CD14-positive monocyte (primary cell): ENCODE measurements at regions not wholly inside any gene's neighbourhood (a gene's known extent, or its start where the extent isn't known, plus 50 kb on each side); places are given as distances from the start of the nearest gene placed in this dataset.

ENCODE experiments used
- DNase-seq, 3 donors: peaks; one replicate each; pipeline ENCODE4 v3.0.0-alpha.2; 2011 to 2022
- H2AFZ ChIP-seq: 2 replicates; pipeline ENCODE4 v1.6.0; 2012; ENCODE audit warnings: mild to moderate bottlenecking, low read depth, low read length, inconsistent platforms; ENCODE audit not compliant: insufficient read depth, poor library complexity, severe bottlenecking
- H3K27ac ChIP-seq, 2 donors: 1 replicate in 1 of 2; 2 replicates in 1 of 2; pipeline ENCODE4 v1.5.1; 2012 to 2013; ENCODE audit warnings: low read length in 2 of 2, control low read depth in 1 of 2, inconsistent platforms in 1 of 2, low read depth in 1 of 2, mild to moderate bottlenecking in 1 of 2
- H3K27me3 ChIP-seq, 2 donors: one replicate each; pipeline versions ENCODE4 v1.6.0 to v1.6.1; 2011 to 2013; ENCODE audit warnings: low read length in 2 of 2; ENCODE audit not compliant: control insufficient read depth in 2 of 2, insufficient read depth in 2 of 2
- H3K36me3 ChIP-seq, 2 donors: replicated peaks in 1 of 2; 1 replicate in 1 of 2; 2 replicates in 1 of 2; pipeline versions ENCODE4 v1.5.1 to v1.6.1; 2012 to 2013; ENCODE audit warnings: low read length in 2 of 2, control low read depth in 1 of 2, inconsistent platforms in 1 of 2, mild to moderate bottlenecking in 1 of 2; ENCODE audit not compliant: insufficient read depth in 2 of 2, control insufficient read depth in 1 of 2
- H3K4me1 ChIP-seq, 2 donors: 1 replicate in 1 of 2; 2 replicates in 1 of 2; pipeline versions ENCODE4 v1.5.1 to v1.6.1; 2012 to 2013; ENCODE audit warnings: low read length in 2 of 2, control low read depth in 1 of 2, inconsistent platforms in 1 of 2, mild to moderate bottlenecking in 1 of 2, moderate library complexity in 1 of 2; ENCODE audit not compliant: insufficient read depth in 2 of 2, control insufficient read depth in 1 of 2
- H3K4me2 ChIP-seq: replicated peaks from 2 replicates; pipeline ENCODE3; 2012; ENCODE audit warnings: low read length, moderate library complexity, mild to moderate bottlenecking; ENCODE audit not compliant: poor library complexity, severe bottlenecking; ENCODE audit errors: extremely low read depth
- H3K4me3 ChIP-seq, 3 experiments: fragments of 200-600 bp in 1 of 3; sonication (generic) in 1 of 3; replicated peaks in 1 of 3; 1 replicate in 2 of 3; 2 replicates in 1 of 3; pipeline ENCODE4 v1.5.1; 2011 to 2013; ENCODE audit warnings: low read length in 3 of 3, mild to moderate bottlenecking in 3 of 3, control low read depth in 2 of 3, low read depth in 2 of 3, inconsistent platforms in 1 of 3, moderate library complexity in 1 of 3
- H3K79me2 ChIP-seq: 2 replicates; pipeline ENCODE4 v1.6.0; 2012; ENCODE audit warnings: mild to moderate bottlenecking, control low read depth, inconsistent platforms, low read length, moderate library complexity; ENCODE audit not compliant: insufficient read depth
- H3K9ac ChIP-seq: 2 replicates; pipeline ENCODE4 v1.6.0; 2017; ENCODE audit warnings: low read length, mild to moderate bottlenecking; ENCODE audit not compliant: insufficient read depth, poor library complexity, severe bottlenecking
- H3K9me3 ChIP-seq, 2 donors: replicated peaks in 1 of 2; 1 replicate in 1 of 2; 2 replicates in 1 of 2; pipeline versions ENCODE4 v1.5.1 to v1.6.1; 2012 to 2013; ENCODE audit warnings: low read length in 2 of 2, control low read depth in 1 of 2; ENCODE audit not compliant: control insufficient read depth in 1 of 2, insufficient read depth in 1 of 2
- H4K20me1 ChIP-seq: 2 replicates; pipeline ENCODE4 v1.6.0; 2012; ENCODE audit warnings: mild to moderate bottlenecking, low read length, control low read depth, moderate library complexity; ENCODE audit not compliant: insufficient read depth
- H3K27ac Mint-ChIP-seq, 7 donors: one replicate each; pipeline ENCODE4 v1.8.0; 2020; ENCODE audit warnings: mild to moderate bottlenecking in 7 of 7, mixed read lengths in 7 of 7, moderate library complexity in 6 of 7, inconsistent platforms in 2 of 7
- H3K27me3 Mint-ChIP-seq, 3 donors: one replicate each; pipeline ENCODE4 v1.8.0; 2021 to 2022; ENCODE audit warnings: low read depth in 3 of 3, mild to moderate bottlenecking in 3 of 3, mixed read lengths in 3 of 3, moderate library complexity in 3 of 3, inconsistent platforms in 1 of 3
- H3K36me3 Mint-ChIP-seq, 2 donors: one replicate each; pipeline ENCODE4 v1.8.0; 2020; ENCODE audit warnings: mixed read lengths in 2 of 2, inconsistent platforms in 1 of 2, mild to moderate bottlenecking in 1 of 2
- H3K4me1 Mint-ChIP-seq: one replicate; pipeline ENCODE4 v1.8.0; 2020; ENCODE audit warnings: mild to moderate bottlenecking, mixed read lengths
- H3K4me3 Mint-ChIP-seq, 2 donors: one replicate each; pipeline ENCODE4 v1.8.0; 2020; ENCODE audit warnings: mild to moderate bottlenecking in 2 of 2, mixed read lengths in 2 of 2, moderate library complexity in 1 of 2
- H3K9me3 Mint-ChIP-seq, 7 donors: one replicate each; pipeline ENCODE4 v1.8.0; 2020 to 2022; ENCODE audit warnings: mixed read lengths in 7 of 7, mild to moderate bottlenecking in 6 of 7, moderate library complexity in 6 of 7, inconsistent platforms in 2 of 7
- WGBS: methylation state at CpG from one replicate; pipeline ENCODE4 v1.1.5; 2013; ENCODE audit warnings: missing lambda C conversion rate; ENCODE audit not compliant: insufficient coverage; 5-methylcytosine and 5-hydroxymethylcytosine counted together
- intact Hi-C, 2 donors: fragments of 100-400 bp; cut with micrococcal nuclease; formaldehyde crosslinking; loops; one replicate each; pipeline versions ENCODE4 v1.15.0 to v1.15.1; 2023
- TF ChIP-seq, protein P1 (sequence below): fragments of 200-600 bp; IDR thresholded peaks from one replicate; pipeline ENCODE4 v1.8.0; 2022; ENCODE audit warnings: antibody characterized with exemption, mild to moderate bottlenecking

DNA sequence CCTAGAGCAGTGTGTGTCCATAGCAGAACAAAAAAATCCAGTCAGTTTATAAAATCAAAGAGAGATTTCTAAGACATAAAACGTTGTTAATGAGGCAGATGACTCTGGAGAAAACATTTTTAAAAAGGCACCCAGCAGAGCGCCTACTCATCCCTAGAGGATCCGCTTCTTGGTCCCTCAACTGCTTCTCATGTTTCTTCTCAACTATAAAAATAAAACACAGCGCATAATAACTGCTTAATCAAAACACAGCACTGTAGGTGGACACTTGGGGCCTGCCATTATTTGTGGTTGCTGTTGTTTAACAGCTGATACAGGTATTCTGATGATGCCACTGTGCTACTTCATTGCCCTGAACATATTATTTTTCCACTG lies 347.9 kb downstream of the FGF9 start:
- TF ChIP-seq, protein P1, sequence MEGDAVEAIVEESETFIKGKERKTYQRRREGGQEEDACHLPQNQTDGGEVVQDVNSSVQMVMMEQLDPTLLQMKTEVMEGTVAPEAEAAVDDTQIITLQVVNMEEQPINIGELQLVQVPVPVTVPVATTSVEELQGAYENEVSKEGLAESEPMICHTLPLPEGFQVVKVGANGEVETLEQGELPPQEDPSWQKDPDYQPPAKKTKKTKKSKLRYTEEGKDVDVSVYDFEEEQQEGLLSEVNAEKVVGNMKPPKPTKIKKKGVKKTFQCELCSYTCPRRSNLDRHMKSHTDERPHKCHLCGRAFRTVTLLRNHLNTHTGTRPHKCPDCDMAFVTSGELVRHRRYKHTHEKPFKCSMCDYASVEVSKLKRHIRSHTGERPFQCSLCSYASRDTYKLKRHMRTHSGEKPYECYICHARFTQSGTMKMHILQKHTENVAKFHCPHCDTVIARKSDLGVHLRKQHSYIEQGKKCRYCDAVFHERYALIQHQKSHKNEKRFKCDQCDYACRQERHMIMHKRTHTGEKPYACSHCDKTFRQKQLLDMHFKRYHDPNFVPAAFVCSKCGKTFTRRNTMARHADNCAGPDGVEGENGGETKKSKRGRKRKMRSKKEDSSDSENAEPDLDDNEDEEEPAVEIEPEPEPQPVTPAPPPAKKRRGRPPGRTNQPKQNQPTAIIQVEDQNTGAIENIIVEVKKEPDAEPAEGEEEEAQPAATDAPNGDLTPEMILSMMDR = no peak
- H3K4me3 Mint-ChIP-seq = no peak overlapping the region
- no peak overlapping the region for H3K27ac Mint-ChIP-seq
- no peaks in the 10 kb centered on the region for H3K27me3 Mint-ChIP-seq
- Histone ChIP-seq H3K4me3 (no peak overlapping the region), H3K4me2 (no peak overlapping the region), H3K27me3 (no peaks in the 10 kb centered on the region), H2AFZ (no peak overlapping the region), H3K4me1 (peaks cover 0 to 4% of the 10 kb centered on the region in 2 donors), H3K9me3 (no peaks in the 10 kb centered on the region), H4K20me1 (no peaks in the 10 kb centered on the region), H3K79me2 (no peaks in the 10 kb centered on the region), H3K27ac (no peak overlapping the region), H3K9ac (no peak overlapping the region), H3K36me3 (no peaks in the 10 kb centered on the region)
- intact Hi-C loops = no loop called here
- no peak for DNase-seq
- WGBS = no CpG with 5 or more reads among the region's 4 CpGs
- peaks cover 0 to 3% (median 0%) of the 10 kb centered on the region in 7 donors for H3K9me3 Mint-ChIP-seq
- peaks cover 4% of the 10 kb centered on the region for H3K4me1 Mint-ChIP-seq
- no peaks in the 10 kb centered on the region for H3K36me3 Mint-ChIP-seq

DNA sequence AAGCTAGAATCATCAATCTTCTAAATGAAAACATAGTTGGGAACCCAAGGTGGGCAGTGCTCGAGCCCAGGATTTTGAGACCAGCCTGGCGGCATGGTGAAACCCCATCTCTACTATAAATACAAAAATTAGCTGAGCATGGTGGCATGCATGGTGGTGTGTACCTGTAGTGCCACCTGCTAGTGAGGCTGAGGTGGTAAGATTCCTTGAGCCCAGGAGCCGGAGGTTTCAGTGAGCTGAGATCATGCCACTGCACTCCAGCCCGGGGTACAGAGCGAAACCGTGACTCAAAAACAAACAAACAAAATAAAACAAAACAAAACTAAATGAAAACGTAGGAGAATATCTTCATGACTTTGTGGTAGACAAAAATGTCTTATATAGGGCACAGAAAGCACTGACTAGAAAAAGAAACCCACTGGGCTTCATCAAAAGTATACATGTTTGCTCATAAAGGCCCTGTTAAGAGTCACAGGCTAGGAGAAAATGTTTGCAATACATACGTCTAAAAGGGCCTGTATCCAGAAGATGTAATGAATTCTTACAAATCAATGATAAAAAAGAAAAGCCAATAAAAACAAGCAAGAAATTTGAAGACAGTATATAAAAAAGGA lies 353.6 kb downstream of the FGF9 start:
- Histone ChIP-seq H4K20me1 (no peaks in the 10 kb centered on the region), H3K79me2 (no peaks in the 10 kb centered on the region), H2AFZ (no peak overlapping the region), H3K27me3 (no peaks in the 10 kb centered on the region), H3K4me2 (no peak overlapping the region), H3K9ac (no peak overlapping the region), H3K9me3 (no peaks in the 10 kb centered on the region), H3K36me3 (no peaks in the 10 kb centered on the region), H3K27ac (no peak overlapping the region), H3K4me3 (no peak overlapping the region), H3K4me1 (no peaks in the 10 kb centered on the region)
- peaks cover 0 to 2% (median 2%) of the 10 kb centered on the region in 3 donors for H3K27me3 Mint-ChIP-seq
- intact Hi-C loops = no loop called here
- WGBS = no CpG with 5 or more reads among the region's 8 CpGs
- TF ChIP-seq, protein P1 = no peak
- H3K4me1 Mint-ChIP-seq = no peaks in the 10 kb centered on the region
- H3K27ac Mint-ChIP-seq = no peak overlapping the region
- no peaks in the 10 kb centered on the region for H3K36me3 Mint-ChIP-seq
- peaks cover 0 to 6% (median 0%) of the 10 kb centered on the region in 7 donors for H3K9me3 Mint-ChIP-seq
- DNase-seq = no peak
- H3K4me3 Mint-ChIP-seq = no peak overlapping the region
